GM12878 (cell line): ENCODE measurements at regions not wholly inside any gene's neighbourhood (a gene's known extent, or its start where the extent isn't known, plus 50 kb on each side); places are given as distances from the start of the nearest gene placed in this dataset.

ENCODE experiments used
- SUZ12 ChIP-seq: fragments of 200-600 bp; sonication (generic); IDR thresholded peaks from one replicate; pipeline ENCODE4 v1.6.1; 2018; ENCODE audit warnings: antibody characterized with exemption, mild to moderate bottlenecking; ENCODE audit not compliant: unreplicated experiment
- ZNF274 ChIP-seq: IDR thresholded peaks from one replicate; pipeline ENCODE4 v1.8.0; 2011; ENCODE audit not compliant: insufficient read length, insufficient read depth

DNA sequence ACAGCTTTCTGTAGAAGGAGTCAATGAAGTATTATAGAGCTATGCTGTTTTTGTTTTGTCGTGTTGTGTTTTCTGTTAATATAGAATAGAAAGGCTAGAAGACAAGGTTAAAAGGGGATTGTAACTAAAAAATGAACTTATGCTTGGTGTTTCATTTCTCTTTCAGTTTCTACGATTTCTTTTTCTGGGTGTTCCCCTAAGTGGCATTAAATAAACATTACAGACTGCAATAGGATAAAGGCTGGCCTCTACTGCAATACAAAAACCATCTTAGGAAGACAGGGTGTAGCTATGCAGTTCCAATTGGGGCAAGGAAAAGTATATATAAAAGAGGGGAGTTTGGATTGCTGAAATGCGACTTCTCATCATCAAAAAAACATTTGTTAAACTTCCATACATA lies 1609.7 kb upstream of the ACVR2A start:
- no peak for TF ChIP-seq ZNF274
- no peak for TF ChIP-seq SUZ12
